Lower lobe of right lung (tissue), 2 donors: ENCODE measurements at regions not wholly inside any gene's neighbourhood (a gene's known extent, or its start where the extent isn't known, plus 50 kb on each side); places are given as distances from the start of the nearest gene placed in this dataset.

ENCODE experiments used
- ATAC-seq, 2 donors: fragments of 200-7000 bp; cut with Tn5 transposase; one replicate each; pipeline ENCODE4 v1.9.1; 2020 to 2022; ENCODE audit warnings: mild to moderate bottlenecking in 2 of 2, moderate library complexity in 2 of 2
- DNase-seq: peaks from one replicate; pipeline ENCODE4 v3.0.0-alpha.2; 2020
- H3K27ac ChIP-seq: fragments of 200-600 bp; one replicate; pipeline ENCODE4 v1.8.0; 2022
- H3K27me3 ChIP-seq: fragments of 200-600 bp; one replicate; pipeline ENCODE4 v1.8.0; 2022; ENCODE audit warnings: low read depth
- H3K36me3 ChIP-seq: fragments of 200-600 bp; one replicate; pipeline ENCODE4 v1.8.0; 2022; ENCODE audit warnings: mild to moderate bottlenecking
- H3K4me1 ChIP-seq: fragments of 200-600 bp; one replicate; pipeline ENCODE4 v1.8.0; 2022
- H3K4me3 ChIP-seq: fragments of 200-600 bp; one replicate; pipeline ENCODE4 v1.8.0; 2022; ENCODE audit warnings: mild to moderate bottlenecking
- H3K9me3 ChIP-seq: fragments of 200-600 bp; one replicate; pipeline ENCODE4 v1.8.0; 2022
- CTCF ChIP-seq: fragments of 200-600 bp; IDR thresholded peaks from one replicate; pipeline ENCODE4 v1.8.0; 2022; ENCODE audit warnings: antibody characterized with exemption, mild to moderate bottlenecking
- intact Hi-C: fragments of 100-400 bp; cut with DNase I; formaldehyde crosslinking; loops from one replicate; pipeline ENCODE4 v1.11.0; 2022
- donor health status: DM: no; HTN: yes; CAD: no; lungs with severe emphysema.

- DNase-seq (no peak), ATAC-seq (no peak)
- Histone ChIP-seq H3K4me3 (no peak overlapping the region), H3K36me3 (no peaks in the 10 kb centered on the region), H3K9me3 (no peaks in the 10 kb centered on the region), H3K27ac (no peak overlapping the region), H3K27me3 (no peaks in the 10 kb centered on the region), H3K4me1 (no peaks in the 10 kb centered on the region)
- no peak for TF ChIP-seq CTCF
- intact Hi-C loops: no loop called here
Measured at GRCh38 chr5:167554564-167555290, 736.7 kb upstream of the WWC1 start.

- H3K9me3 ChIP-seq: no peaks in the 10 kb centered on the region
- no peak for TF ChIP-seq CTCF
- DNase-seq (no peak), ATAC-seq (no peak)
- no peaks in the 10 kb centered on the region for H3K27me3 ChIP-seq
- no peaks in the 10 kb centered on the region for H3K4me1 ChIP-seq
- no peak overlapping the region for H3K4me3 ChIP-seq
- H3K27ac ChIP-seq: no peak overlapping the region
- intact Hi-C loops: no loop called here
- no peaks in the 10 kb centered on the region for H3K36me3 ChIP-seq
Measured at GRCh38 chr5:167555565-167556166, 735.8 kb upstream of the WWC1 start.

GRCh38 chr5:167557359-167557758, 734.1 kb upstream of the WWC1 start:
- H3K4me1 ChIP-seq: no peaks in the 10 kb centered on the region
- no peaks in the 10 kb centered on the region for H3K27me3 ChIP-seq
- H3K9me3 ChIP-seq: no peaks in the 10 kb centered on the region
- no peak overlapping the region for H3K27ac ChIP-seq
- no peak for TF ChIP-seq CTCF
- DNase-seq (no peak), ATAC-seq (no peak)
- H3K4me3 ChIP-seq: no peak overlapping the region
- no peaks in the 10 kb centered on the region for H3K36me3 ChIP-seq
- intact Hi-C loops: no loop called here

- no peak for ATAC-seq
- Histone ChIP-seq H3K9me3 (no peaks in the 10 kb centered on the region), H3K36me3 (no peaks in the 10 kb centered on the region), H3K4me1 (no peaks in the 10 kb centered on the region), H3K27me3 (no peaks in the 10 kb centered on the region), H3K27ac (no peak overlapping the region), H3K4me3 (no peak overlapping the region)
- no peak for TF ChIP-seq CTCF
- intact Hi-C loops: no loop called here
- no peak for DNase-seq
Measured at GRCh38 chr5:167561796-167562195, 729.6 kb upstream of the WWC1 start.

- DNase-seq (no peak), ATAC-seq (no peak)
- Histone ChIP-seq H3K4me3 (no peak overlapping the region), H3K27me3 (no peaks in the 10 kb centered on the region), H3K4me1 (no peaks in the 10 kb centered on the region), H3K36me3 (no peaks in the 10 kb centered on the region), H3K27ac (no peak overlapping the region), H3K9me3 (no peaks in the 10 kb centered on the region)
- intact Hi-C loops: no loop called here
- TF ChIP-seq CTCF: no peak
Measured at GRCh38 chr5:167564275-167564674, 727.2 kb upstream of the WWC1 start.
